GM19452 (cell line): ENCODE measurements at regions not wholly inside any gene's neighbourhood (a gene's known extent, or its start where the extent isn't known, plus 50 kb on each side); places are given as distances from the start of the nearest gene placed in this dataset.

Experiments
- ATAC-seq: cut with Tn5 transposase; IDR thresholded peaks from one replicate; pipeline ENCODE4 v1.9.1; 2021; ENCODE audit not compliant: unreplicated experiment

DNA sequence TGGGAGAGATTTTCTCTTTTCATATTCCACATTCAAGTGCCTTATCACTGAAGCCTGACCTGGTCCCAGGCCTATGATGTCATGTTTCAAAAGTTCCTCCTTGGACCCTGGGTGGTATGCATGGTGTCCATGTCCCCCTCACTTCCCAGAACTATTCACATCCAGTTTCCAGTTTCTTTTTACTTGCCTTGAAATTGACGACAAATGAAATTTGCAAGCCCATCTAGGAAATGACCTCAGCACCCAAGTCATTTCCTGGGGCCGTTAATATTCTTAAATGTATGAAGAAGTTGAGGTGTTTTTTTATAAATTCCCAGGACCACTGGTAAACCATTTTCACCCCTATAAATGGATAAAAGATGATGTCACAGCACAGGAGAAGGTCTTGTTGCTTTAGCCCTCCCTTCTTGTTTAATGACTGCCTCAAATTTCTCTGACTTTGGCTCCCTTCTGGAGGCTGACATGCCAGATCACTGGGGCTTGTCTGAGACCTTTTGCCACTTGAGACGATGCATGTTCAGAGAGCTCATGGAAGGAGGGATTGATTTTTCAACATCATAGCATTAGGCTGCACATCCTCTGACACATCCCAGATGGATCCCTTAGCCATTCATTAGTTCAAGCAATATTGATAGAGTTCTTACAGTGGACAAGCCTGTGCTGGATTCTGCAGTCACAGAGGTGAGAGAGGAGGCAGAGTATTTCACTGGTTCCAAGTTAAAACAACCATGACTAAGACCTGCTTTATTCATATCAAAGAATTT, 221.3 kb downstream of the PLPP3 start:
- no peak for ATAC-seq

DNA sequence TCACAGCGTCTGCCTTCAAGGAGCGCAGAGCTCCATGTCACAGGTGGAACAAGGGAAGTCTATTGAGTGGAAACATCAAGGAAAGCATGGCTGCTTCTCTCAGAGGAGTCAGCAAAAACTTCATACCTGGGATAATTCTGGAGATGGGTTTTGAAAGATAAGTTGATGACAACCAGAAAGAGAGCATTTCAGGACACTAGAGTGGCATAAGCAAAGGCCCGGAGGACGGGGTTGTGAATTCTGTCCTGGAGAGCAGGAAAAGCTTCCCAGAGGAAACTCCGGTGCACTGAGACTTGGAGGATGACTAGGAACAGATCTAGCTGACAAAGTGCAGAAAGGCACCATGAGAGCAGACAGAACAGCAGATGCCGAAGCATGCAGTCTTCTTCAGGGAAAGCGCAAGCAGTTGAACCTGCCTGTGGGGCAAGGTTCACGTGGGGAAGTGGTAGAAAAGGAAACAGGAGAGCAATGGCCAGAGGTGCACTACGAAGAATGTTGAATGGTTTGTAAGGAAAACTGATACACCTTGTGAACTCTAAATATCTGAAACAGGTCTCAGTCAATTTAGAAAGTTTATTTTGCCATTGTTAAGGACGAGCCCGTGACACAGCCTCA, 222.9 kb downstream of the PLPP3 start:
- ATAC-seq, result no peak

DNA sequence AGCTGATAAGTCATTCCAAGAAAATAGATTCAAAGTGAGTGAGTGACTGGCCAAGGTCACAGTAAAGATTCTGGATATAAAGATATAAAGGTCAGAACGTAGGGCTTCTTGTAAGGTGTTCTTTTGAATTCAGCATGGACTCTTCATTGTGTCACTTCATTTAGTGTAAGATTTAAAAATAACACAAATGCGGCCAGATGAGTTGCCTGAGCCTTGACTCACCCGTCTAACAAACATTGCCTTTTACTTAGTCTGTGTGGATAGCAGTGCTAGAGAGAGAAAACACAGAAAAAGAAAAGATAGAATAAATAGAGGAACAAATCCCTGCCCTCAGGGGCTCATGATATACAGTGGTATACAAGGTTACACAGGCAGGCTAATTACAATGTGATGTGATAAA, 223.4 kb downstream of the PLPP3 start:
- ATAC-seq, result no peak

DNA sequence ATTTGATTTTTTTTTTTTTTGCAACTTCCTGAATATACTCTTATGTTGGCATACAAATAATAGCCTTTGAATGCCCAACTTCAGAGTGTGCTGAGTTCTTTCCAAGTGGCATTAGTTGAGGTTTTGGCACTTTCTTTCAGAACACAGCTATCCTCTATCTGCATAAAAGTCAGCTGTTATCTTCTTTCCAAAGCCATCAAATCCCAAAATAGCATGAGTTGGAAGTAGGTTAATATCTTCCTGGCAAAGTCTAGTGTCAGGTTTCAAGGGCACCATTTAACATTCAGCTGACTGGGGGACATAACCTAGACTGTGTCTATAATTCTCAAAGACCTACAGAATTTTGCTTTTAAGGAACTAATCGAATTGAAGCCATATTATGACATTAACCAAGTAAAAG, 223.9 kb downstream of the PLPP3 start:
- no peak for ATAC-seq

DNA sequence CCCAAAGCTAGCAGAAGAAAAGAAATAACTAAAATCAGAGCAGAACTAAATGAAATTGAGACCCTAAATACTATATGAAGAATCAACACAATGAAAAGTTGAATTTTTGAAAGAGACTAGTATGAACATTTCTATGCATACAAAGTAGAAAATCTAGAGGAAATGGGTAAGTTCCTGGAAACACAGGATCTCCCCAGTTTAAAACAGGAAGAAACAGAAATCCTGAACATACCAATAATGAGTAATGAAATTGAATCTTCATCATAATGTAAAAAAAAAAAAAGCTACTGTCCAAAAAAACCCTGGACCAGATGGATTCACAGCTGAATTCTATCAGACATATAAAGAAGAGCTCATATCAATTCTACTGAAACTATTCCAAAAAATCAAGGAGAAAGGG, 233.5 kb downstream of the PLPP3 start:
- no peak for ATAC-seq

DNA sequence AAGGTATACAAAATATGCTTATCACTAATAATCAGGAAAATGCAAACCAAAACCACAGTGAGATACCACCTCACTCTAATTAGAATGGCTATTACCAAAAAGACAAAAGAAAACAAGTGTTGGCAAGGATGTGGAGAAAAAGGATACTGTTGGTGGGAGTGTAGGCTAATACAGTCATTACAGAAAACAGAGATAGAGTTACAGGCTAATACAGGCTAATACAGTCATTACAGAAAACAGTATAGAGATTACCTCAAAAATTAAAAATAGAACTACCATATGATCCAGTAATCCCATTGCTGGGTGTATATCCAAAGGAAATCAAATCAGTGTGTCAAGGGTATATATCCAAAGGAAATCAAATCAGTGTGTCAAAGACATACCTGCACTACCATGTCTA, 238.4 kb downstream of the PLPP3 start:
- ATAC-seq, result no peak

DNA sequence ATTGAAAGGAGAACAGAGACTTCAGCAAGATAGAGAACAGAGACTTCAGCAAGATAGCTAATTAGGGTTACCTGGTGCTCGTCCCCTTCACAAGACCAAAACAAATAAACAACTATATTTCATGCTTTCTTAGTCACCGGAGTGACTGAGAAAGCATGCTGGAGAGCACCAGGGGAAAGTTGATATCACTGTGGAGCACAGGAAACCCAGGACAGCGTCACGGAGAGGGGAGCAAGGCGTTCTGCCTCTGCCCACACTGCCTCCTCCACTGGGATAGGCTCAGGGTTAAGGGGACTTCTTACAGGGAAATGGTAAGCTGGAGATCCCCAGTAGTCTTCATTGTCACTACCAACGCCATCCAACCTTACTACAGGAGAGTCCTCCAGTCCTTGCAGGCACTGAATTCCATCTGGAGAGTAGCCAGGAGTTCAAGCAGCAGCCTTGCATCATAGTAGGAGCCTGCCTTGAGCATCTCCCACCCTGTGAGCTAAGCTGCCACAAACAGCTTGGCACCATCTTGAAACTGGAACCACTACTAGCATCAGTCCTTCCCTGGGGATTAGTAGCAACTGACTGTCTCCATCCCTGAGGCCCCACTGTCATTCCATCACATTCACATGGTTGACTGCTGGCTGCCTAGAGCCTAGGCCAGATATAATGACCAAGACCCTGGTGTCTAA, 239.4 kb downstream of the PLPP3 start:
- no peak for ATAC-seq

DNA sequence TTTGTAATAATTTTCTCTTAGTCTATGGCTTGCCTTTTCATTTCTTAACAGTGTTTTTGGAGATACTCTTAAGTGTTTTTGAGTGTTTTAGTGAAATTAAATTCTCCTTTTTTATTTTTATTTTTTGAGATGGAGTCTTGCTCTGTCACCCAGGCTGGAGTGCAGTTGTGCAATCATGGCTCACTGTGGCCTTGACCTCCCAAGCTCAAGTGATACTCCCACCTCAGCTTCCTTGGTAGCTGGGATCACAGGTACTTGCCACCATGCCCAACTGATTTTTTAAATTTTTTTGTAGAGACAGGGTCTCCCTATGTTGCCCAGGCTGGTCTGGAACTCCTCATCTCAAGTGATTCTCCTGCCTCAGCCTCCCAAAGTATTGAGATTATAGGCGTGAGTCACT, 240.3 kb downstream of the PLPP3 start:
- ATAC-seq, result no peak

DNA sequence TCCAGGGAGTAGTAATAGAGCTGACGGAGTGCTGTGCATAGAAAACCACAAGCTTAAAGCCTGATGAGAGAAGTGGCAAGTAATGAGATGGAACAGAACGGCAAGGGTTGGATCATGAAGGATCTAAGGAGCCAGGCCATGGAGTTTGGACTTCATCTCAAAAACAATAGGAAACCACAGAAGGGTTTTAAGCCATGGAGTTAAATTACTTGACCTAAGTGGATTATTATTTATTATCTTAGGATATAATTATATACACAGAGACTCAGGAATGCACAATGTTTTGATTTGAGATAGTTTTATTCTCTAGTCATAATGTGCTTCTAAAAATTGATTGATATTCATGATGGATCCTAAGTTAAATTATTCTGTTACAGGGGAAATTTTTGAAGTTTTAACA, 242.4 kb downstream of the PLPP3 start:
- ATAC-seq, result no peak

DNA sequence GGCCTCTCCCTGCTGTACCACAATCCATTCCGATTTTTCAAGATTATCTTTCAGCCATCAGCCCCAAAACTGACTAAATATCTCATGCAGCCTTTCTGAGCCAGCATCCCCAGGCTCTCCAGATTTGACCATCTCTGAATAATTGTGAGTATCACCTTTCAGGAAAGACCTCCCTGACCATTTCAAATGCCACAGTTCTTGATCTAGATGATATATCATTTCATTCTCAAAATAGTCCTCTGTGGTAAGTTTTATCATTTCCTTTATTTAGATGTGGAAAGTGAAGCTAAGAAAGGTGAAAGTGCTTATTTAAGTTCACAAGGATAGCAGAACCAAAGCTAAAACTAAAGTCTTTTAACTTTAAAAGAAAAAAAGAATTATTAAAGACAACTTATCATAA, 244.0 kb downstream of the PLPP3 start:
- ATAC-seq, result no peak

DNA sequence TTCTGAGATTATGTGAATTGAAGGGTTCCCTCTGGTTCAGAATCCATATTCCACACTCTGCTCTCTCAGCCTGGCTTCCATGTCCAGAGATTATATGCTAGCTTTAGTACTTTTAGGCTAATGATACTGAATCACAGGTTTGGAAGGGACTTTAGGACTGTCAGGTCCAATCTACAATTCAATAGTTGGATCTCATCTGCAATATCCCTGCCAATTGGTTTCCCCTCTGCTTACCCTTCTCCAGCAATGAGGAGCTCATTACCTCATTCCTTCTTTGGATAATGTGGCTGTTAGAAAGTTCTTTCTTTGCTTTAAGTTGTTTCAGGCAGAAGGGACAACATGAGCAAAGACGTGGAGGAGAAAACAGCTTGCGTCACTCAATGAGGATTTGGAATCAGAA, 245.3 kb downstream of the PLPP3 start:
- ATAC-seq, result no peak

DNA sequence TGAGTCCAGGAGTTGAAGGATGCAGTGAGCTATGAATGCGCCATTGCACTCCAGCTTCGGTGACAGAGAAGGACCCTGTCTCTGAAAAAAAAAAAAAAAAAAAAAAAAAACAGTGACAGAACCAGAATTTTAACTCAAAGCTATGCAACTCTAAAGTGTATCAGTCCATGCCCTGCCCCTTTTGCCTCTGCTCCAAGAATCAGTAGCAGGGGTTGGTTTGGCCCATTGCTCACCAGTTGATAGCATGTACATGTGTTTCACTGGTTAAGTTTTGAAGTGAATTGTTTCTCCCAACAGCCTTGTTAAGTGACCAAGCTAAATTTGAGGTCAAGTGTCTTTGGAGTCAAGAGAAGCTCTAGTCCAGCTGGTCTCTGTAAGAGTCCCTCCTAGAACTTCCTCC, 245.9 kb downstream of the PLPP3 start:
- no peak for ATAC-seq

DNA sequence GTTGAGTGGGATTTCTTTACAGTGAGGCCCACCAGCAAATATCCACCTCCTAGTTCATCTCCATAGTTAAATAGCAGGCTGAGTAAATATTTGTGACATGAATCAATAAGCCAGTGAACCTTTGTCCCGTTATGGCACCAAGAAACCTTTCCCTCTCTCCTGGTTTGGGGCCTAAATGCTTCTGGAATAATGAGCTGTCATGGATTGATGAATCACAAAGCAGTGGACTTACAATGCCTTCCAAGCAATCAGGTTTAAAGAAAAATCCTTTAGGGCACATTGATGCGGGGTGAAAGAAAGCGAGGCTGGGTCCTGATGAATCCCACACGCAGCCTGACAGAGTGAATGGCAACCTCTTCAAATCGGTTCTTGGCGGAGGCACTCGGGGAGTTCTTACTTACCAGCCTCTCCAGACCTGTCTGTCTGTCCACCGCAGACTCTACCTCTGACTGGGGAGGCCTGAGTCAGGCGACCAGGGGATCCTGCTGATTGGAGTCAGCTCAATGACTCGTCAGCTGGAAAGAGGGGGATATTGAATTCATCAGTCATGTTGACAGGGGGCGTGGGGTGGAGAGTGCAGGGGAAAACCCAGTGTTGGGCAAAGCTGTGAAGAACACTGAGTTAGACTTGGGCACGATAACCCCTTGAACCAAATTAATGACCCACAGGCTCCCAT, 247.3 kb downstream of the PLPP3 start:
- no peak for ATAC-seq

DNA sequence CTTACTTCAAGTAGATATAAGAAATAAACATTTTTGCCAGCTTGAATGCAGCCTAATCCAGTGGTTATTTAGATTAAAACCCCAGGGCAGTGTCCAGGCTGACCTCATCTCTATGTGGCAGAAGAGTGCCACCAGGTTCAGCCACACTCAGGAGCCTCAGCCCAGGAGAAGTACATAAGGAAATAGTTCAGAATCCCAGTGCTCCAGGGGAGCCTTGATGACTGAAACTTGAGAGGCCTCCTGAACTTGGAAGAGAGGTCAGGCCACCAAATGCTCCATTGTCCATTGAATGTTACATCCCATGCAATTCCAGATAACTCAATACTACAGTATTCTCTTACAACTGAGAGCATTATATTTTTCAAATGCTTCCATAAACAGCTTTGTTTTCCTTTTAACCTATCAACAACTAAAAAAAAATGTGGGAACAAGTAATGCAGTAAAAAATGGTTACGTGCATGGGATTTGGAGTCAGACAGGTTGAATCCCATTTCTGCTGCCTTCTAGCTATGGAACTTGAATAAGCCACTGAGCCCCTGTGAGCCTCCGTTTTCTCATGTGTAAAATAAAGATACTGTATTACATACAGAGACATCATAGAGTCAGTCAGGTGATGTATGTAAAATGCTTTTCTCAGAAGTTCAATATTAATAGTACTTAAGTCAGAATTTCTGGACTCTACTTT, 248.0 kb downstream of the PLPP3 start:
- no peak for ATAC-seq

DNA sequence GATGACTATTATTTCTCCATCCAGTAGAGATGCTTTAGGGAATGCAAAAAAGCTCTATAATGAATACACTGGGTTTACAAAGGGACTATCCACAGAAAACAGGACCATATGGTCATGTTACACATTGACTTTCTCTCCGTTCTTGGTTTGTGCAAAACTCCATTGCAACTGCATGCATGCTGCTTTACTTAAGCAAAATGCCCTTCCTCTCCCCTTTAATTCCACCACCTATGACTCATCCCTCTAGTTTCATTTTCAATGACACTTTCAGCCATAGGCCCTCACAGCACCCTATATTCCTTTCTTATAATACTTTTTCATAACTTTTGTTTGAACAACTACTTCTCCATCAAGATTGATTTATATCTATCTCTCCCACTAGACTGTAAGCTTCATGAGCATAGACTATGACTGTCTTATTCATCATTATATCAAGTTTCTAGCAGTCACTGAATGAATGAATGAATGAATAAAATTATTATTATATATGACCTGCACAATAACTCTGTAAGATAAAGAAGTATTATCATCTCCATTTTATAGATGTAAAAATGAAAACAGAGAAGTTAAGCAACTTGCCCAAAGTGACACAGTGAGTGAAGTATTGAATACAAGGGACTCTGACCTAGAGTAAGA, 248.9 kb downstream of the PLPP3 start:
- ATAC-seq, result peak; percentile 84

DNA sequence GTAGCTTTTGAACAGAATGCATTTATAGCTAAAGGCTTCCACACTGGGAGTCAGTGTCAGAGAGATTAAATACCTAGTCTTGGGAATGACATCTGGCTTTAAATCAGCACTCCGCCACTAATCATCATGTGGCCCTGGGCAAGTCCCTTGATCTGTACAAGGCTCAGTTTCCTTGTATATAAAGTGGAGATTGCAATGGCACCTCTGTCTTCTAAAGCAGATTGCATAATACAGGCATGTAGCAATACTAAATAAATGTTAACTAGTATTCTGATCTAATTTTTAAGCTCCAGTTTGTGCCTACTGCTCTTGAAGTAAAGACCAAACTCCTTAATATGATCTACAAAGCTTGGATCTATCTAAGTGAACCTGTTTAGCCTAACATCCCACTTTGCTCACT, 249.4 kb downstream of the PLPP3 start:
- no peak for ATAC-seq

DNA sequence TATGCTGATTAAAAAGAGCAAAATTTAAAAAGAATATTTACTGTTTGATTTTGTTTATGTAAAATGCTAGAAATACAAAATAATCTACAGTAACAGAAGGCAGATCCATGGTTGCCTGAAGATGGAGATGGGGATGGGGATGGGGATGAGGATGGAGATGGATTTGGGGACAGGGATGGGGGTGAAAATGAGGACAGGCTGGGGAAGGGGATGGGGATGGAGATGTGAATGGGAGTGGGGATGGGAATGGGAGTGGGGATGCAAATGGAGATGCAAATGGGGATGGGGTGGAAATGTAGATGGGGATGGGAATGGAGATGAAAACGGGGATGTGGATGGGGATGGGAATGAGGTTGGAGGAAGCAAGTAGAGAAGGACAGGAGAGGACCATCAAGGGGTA, 252.2 kb downstream of the PLPP3 start:
- no peak for ATAC-seq

DNA sequence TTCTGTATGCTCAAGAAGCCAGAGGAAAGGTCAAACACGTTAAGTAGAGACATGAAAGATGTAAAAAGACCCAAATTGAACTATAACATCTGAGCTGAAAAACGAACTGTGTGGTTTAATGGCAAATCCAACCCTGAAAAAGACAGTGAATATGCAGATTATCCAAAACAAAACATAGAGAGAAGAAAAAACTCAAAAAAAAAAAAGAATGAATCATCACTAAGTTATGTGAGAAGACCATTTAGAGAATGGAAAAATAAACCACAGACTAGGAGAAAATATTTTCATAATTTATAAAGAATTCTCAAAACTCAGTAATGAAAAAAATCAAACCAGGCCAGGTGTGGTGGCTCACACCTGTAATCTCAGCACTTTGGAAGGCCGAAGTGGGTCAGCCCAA, 253.3 kb downstream of the PLPP3 start:
- ATAC-seq, result no peak

DNA sequence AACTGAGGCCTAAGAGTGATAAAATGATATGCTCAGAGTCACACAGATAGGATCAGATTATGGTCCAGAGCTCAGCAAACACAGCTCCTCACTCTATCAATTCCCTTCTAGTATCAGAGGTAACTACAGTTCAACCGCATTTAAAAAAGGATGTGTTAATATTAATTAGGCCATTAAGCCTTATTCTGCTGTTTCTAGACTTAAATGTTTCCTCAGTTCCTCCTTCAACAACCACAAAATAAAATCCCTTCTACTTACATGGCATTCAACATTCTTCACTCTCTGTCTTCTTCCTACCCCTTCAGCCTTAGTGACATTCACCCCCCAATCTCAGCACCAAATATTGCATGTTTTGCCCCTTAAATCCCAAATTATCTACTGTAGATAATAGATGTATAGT, 254.9 kb downstream of the PLPP3 start:
- no peak for ATAC-seq

DNA sequence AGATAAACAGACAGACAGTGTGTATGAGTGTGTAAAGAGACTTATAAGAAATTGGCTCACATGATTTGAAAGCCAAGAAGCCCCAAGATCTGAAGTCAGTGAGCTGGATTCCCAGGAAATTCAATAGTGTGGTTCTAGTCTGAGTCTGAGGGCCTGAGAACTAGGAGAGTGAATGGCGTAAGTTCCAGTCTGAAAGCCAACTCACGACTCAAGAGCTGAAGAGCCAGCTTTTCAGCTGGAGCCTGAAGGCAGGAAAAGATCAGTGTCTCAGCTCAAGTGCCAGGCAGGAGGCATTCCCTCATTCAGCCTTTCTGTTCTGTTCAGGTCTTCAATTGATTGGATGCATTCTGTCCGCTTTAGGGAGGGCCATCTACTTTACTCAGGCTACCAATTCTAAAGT, 257.2 kb downstream of the PLPP3 start:
- no peak for ATAC-seq

DNA sequence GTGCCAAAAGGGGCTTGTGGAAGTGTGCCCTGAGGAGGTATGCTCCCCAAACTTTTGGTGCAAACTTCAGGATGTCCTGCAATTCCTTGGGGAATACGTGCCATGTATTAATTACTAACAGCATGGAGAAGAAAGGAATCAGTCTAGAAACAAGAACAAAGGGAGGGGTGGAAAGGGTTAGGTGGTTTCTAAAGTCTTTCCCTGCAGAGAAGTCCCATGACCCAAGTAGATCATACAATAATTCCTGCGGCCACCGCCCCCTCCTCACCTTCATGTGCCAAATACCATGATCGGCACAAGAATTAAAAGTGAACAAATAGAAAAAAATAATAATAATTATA, 258.2 kb downstream of the PLPP3 start:
- ATAC-seq, result no peak
